Activated CD8-positive, alpha-beta memory T cell treated with anti-CD3 and anti-CD28 coated beads, Interleukin-2, amount 50 U/mL, for 48 hours (primary cell): ENCODE measurements at regions not wholly inside any gene's neighbourhood (a gene's known extent, or its start where the extent isn't known, plus 50 kb on each side); places are given as distances from the start of the nearest gene placed in this dataset.

ENCODE experiments used
- DNase-seq: peaks from one replicate; pipeline ENCODE4 v3.0.0-alpha.2; 2020

GRCh38 chr18:34075963-34076860 lies 148.5 kb downstream of the NOL4 start:
- no peak for DNase-seq

DNA sequence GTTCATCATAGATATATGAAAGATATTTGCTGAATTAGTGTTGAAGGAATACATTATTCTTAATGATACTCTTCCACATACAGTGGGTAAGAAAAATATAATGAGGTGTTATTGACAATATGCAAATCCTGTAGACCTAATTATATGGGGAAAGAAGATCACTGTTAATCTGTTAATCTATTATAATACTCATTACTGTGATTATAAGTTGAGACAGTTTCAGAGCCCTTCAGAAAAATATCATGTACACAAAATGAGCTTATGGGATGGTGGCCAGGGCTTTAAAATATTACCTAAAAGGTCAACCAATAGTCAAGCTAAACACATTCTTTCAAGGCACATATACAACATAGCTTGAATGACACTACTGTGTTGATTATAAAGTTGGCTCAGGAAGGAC lies 163.5 kb downstream of the NOL4 start:
- DNase-seq, result no peak

DNA sequence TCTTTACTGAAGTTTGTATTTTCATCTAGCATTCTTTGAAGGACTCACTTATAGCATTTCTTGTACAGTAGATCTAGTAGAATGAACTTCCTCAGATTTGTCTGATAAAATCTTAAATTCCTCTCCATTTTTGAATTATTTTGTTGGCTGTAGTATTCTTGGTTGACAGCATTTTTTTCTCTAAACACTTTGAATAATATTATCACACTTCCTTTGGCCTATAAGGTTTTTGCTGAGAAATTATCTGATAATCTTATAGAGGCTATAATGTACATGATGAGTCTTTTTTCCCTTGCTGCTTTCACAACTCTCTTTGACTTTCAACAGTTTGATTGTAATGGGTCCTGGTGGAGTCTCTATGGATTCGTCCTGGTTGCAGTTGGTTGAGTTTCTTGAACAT lies 169.5 kb downstream of the NOL4 start:
- DNase-seq, result no peak

DNA sequence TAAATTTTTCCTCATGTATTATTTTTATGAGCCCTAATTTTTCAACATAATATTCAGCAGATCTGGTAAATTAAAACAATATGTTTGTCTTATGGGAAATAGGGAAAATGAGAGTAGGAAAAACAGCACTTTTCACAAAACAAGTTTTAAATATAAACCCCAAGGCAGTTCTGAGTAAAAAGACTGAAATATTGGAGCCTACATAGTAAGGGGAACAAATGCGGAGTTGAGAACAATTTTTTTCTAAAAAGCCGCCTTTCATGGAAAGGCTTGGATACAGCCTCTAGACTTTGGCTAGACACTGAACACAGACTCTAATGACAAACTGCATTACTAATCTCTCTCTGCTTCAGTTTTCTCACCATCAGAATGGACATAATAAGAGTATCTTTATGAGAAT lies 174.1 kb downstream of the NOL4 start:
- no peak for DNase-seq

GRCh38 chr18:34049511-34049910 lies 175.2 kb downstream of the NOL4 start:
- DNase-seq, result no peak

DNA sequence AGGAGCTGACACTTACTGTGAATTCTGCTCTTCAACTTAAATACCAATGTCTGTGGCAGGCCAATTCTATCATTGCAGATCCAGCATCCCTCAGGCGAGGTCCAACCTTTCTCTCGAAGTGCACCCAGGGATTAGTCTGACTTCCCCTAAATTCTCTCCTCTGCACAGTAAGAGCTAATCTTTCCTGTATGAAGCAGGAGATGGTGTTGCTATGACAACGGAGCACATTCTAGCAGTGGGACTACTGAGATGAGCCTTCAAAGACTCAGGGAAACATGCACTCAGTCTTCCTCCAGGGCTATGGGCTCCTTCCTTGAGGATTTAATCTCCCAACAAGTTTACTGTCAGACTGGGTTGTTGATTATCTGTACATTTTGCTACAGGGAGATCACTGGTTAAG lies 176.3 kb downstream of the NOL4 start:
- DNase-seq, result no peak

DNA sequence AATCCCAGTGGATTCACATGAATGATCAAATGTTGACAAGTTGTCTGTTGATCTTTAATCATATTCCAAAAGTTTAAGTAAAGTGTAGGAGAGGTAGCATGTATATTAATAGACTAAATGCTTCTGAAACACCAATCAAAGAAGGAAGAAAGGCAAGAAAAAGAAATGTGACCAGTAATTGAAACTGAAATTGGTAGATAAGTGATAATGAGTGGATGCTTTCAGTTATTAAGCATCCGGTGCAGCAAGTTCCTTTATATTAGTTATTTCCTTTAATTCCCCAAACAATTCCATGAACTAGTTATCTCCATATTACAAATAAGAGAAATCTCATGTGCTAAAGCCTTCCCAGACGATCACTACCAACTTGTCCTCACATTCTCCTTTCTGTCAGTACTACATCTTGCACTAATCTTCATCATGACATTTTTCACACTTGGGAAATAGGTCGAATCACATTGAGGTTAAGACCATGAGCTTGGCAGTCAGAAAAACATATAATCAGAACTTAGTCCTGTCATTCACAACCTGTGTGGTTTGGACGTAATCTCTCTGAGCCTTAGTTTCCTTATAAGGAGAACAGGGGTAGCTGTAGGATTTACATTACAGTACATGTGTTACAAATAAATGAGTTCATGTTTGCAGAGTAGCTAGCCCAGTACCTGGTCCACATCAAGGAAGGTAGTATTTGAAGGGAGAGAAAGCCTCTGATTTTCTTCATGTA lies 182.1 kb downstream of the NOL4 start:
- DNase-seq, result no peak

GRCh38 chr18:34039611-34040010 lies 185.1 kb downstream of the NOL4 start:
- DNase-seq, result no peak

GRCh38 chr18:34039201-34039600 lies 185.5 kb downstream of the NOL4 start:
- DNase-seq, result no peak

- DNase-seq, result no peak
Observed at GRCh38 chr18:34038086-34038485, 186.6 kb downstream of the NOL4 start.

DNA sequence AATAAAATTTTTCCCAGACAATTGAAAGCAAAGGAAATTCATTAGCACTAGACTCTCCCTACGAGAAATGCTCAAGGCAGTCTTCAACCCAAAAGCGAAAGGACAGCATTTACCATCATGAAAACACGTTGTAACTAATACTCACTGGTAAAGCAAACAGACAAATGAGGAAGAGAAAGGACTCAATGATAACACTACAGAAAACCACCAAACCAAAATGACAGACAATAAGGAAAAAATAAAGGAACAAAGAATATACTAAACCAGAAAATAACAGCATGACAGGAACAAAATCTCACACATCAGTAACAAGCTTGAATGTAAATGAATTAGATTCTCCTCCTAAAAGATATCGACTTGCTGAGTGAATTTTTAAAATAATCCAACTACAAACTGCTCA lies 190.7 kb downstream of the NOL4 start:
- no peak for DNase-seq

GRCh38 chr18:34031810-34032209 lies 192.9 kb downstream of the NOL4 start:
- DNase-seq, result no peak

DNA sequence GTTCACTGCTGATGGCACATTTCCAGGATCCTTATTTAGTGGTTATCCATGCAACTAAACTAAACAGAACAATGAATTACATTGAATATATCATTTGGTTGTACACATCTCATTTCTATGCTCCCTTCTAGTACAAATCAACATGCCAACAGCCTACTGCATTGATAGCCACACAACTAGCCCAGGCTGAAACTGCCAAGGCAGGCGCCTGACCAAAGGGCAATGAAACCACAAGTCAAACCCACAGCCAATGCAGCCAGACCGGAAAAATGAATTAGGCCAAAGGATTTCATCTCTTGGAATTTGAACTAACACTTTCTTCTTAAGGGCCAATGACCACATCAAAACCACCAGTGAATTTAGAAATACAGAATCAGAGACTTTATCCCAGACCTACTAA lies 196.4 kb downstream of the NOL4 start:
- no peak for DNase-seq

DNA sequence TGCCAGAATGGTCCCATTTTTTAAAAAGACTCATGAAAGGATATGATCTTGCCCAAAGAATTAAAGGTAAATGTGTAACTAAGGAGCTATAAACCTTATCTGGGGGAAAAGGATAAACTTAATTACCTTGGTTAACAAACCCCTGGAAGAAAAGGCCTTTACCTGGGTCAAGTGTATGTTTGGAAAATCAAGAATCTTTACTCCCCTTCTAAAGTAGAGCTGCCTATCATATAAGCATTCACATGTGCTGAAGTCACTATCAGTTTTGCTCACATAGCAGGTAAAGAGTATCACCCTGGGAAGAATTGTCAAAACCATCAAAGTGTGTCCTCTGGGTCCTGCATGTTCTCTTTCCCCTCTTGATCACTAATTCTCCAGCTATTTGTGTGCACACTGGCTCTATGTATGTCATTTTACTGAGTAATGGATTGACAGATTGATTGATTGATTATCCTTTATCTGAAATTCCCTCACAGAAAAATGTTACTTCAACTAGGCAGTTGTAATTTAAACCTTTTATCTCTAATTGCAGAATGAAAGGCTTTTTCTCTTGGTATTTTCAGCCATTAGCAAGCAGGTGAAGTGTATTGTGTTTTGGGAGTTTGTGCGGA lies 199.4 kb downstream of the NOL4 start:
- no peak for DNase-seq

DNA sequence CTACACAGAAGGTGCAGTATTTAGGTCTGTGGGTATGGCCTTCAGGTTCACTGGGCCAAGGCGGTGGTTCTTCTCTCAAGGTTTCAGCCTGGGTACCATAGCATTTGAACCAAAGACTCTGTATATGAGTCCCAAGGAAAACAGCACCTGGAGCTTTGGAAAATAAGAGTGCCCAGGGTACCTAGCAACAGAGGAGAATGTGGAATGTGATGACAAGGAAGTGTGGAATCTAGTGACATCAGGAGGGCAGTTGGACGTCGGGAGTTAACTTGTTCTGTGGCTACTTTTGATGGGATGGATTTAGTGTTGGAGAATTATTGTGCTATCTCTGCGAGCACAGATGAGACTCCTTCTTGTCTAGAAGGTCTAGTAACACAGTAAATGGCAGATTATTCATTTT lies 201.2 kb downstream of the NOL4 start:
- no peak for DNase-seq

GRCh38 chr18:34018336-34018735 lies 206.4 kb downstream of the NOL4 start:
- DNase-seq, result no peak

DNA sequence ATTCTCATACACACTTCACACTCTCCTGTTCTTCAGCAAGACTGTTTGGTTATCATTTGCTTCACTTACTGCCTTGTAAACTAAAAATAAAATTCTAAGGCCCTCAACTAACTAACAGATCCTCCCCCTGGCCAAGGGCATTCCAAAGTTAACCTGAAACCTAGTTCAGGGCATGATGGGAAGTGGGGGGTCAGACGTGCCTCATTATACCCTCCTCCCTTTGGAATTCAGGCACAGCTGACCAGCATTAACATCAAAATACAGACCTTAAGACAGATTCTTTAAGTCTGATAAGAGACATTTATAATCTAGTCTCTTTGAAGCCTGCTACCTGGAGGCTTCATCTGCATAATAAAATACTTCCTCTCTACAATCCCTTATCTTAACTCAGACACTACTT lies 221.0 kb downstream of the NOL4 start:
- no peak for DNase-seq

DNA sequence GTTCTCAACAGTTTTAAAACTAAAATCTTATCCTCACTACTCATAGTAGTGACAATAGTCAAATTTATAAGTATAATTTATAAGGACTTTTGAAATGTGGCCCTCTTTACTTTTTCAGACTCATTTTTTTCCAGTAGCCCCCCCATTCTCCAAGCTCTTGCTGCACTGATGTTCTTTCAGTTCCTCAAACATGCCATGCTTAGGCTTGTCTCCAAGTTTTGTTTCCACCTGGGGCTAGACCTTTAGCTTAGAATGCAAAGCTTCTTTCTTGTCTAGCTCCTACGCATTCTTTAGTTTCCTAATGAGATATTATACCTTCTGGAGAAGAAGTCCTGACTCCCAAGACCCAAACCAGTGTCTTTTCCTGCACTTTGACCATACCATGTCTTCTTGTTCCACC lies 222.6 kb downstream of the NOL4 start:
- DNase-seq, result no peak

DNA sequence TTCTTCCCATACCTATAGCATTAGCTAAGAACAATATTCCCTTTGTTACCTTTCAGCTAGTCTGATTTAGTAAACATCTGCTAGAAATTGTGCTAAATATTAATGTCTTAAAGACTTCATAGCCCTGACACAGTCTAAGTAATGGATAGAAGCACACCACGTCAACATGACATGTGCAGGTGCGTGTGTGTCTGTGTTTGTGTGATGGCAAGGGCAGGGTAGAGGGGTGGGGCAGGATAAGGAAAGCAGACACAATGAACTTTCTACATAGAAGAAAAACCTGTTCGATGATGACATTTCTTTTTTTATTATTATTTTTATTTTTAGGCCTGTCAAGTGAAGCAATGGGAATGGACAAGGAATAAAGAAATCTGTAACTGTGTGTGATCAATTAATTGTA lies 223.3 kb downstream of the NOL4 start:
- no peak for DNase-seq

DNA sequence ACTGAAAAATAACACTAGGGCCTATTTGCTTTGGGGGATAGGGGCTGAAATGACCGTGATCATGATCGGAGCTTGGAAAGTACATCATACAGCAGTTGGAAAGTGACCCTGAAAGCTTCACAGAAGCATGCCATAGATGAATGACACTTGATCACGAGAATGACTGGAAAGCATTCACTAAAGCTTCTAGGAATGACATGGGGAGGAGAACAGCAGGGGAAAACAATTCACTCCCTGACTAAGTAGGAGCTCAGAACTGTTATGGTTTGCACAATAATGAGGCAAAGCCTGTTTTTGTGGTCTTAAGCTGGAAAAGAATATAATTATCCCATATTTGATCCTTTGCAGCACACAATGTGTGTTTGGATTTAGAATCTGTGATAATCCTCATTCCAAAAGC lies 237.5 kb downstream of the NOL4 start:
- DNase-seq, result no peak

DNA sequence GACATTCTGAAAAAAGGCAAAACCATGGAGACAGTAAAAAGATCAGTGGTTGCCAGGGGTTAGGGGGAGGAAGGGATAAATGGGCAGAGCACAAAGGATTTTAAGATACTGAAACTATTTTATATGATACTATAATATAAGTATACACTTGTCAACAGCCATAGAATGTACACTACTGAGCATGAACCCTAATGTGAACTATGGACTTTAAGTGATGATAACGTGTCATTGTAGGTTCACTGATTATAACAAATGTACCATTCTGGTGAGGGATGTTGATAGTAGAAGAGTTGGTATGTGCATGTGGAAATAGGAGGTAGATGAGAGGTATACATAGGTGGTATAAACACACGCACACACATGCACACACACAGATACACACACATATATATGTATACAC lies 241.6 kb downstream of the NOL4 start:
- no peak for DNase-seq

DNA sequence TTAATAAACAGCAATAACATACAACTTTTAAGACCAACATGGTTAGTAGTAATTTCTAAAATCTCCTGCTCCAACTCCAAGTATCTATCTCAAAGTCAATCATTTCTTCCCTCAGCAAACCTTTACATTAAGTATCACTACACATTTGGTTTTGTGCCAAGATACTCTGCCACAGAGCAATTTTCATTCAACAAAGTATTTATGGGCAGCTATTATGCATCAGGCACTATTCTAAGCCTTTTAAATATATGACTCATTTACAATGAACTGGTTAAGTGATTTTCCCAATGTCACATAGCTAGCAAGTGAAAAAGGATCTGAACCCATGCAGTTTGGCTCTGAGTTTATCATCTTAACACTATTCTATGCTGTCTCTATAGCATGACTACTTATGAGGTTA lies 264.3 kb downstream of the NOL4 start:
- no peak for DNase-seq

GRCh38 chr18:33959609-33960008 lies 265.1 kb downstream of the NOL4 start:
- DNase-seq, result no peak

GRCh38 chr18:33957707-33958106 lies 267.0 kb downstream of the NOL4 start:
- DNase-seq, result no peak
